Right lobe of liver (tissue), 6 donors: ENCODE measurements at regions not wholly inside any gene's neighbourhood (a gene's known extent, or its start where the extent isn't known, plus 50 kb on each side); places are given as distances from the start of the nearest gene placed in this dataset.

Source experiments
- ATAC-seq, 4 donors: fragments of 200-7000 bp; cut with Tn5 transposase; one replicate each; pipeline ENCODE4 v1.9.1; 2020; ENCODE audit warnings: mild to moderate bottlenecking in 4 of 4, moderate library complexity in 4 of 4
- DNase-seq, 3 donors: peaks; one replicate each; pipeline ENCODE4 v3.0.0-alpha.2; 2020
- H3K27ac ChIP-seq, 3 donors: fragments of 200-600 bp; one replicate each; pipeline ENCODE4 v1.8.0; 2022
- H3K27me3 ChIP-seq, 2 donors: fragments of 200-600 bp; one replicate each; pipeline ENCODE4 v1.8.0; 2022
- H3K36me3 ChIP-seq, 4 donors: fragments of 200-600 bp; sonication (generic) in 1 of 4; one replicate each; pipeline versions ENCODE4 v1.5.1 to v1.8.0; 2017 to 2022; ENCODE audit warnings: control low read depth in 1 of 4
- H3K4me1 ChIP-seq, 4 donors: fragments of 200-600 bp; sonication (generic) in 1 of 4; one replicate each; pipeline versions ENCODE4 v1.5.1 to v1.8.0; 2017 to 2022; ENCODE audit warnings: control low read depth in 1 of 4
- H3K4me3 ChIP-seq, 3 donors: fragments of 200-600 bp; one replicate each; pipeline ENCODE4 v1.8.0; 2022
- H3K9me3 ChIP-seq, 4 donors: fragments of 200-600 bp; sonication (generic) in 1 of 4; one replicate each; pipeline versions ENCODE4 v1.5.1 to v1.8.0; 2017 to 2022; ENCODE audit warnings: control low read depth in 1 of 4
- CTCF ChIP-seq, 4 donors: fragments of 200-600 bp in 3 of 4; fragments of 450-650 bp in 1 of 4; IDR thresholded peaks; one replicate each; pipeline versions ENCODE4 v1.5.1 to v1.8.0; 2016 to 2022; ENCODE audit warnings: antibody characterized with exemption in 4 of 4, mild to moderate bottlenecking in 2 of 4
- POLR2A ChIP-seq: fragments of 450-650 bp; IDR thresholded peaks from one replicate; pipeline ENCODE4 v1.6.1; 2017; ENCODE audit warnings: antibody characterized with exemption, mild to moderate bottlenecking
- WGBS: methylation state at CpG from one replicate; pipeline ENCODE4 v1.1.6; 2018; ENCODE audit warnings: low coverage, low lambda C conversion rate; ENCODE audit not compliant: insufficient coverage; ENCODE audit errors: missing lambda C conversion rate; 5-methylcytosine and 5-hydroxymethylcytosine counted together
- intact Hi-C, 2 donors: fragments of 100-400 bp; cut with DNase I; formaldehyde crosslinking; loops; one replicate each; pipeline versions ENCODE4 v1.11.2 to v1.14.1; 2022
- donor health status: DM: no; HTN: yes; CAD: no.
- donor health status: DM: no; HTN: no; CAD: no.
- donor health status: DM: no; HTN: no; CAD: no.
- donor health status: DM: no; HTN: yes; CAD: no.
- donor health status: DM: no; HTN: yes; CAD: no.

GRCh38 chr2:111702119-111702803 is 181.7 kb downstream of the ANAPC1 start:
- Histone ChIP-seq H3K27ac (no peak overlapping the region), H3K4me3 (no peak overlapping the region), H3K9me3 (no peaks in the 10 kb centered on the region), H3K27me3 (no peaks in the 10 kb centered on the region), H3K4me1 (peaks cover 0 to 25% (median 0%) of the 10 kb centered on the region in 4 donors), H3K36me3 (no peaks in the 10 kb centered on the region)
- intact Hi-C loops = no loop called here
- DNase-seq = peak in 2 of 3 donors; percentile 45 to 66
- TF ChIP-seq POLR2A (no peak), CTCF (IDR thresholded peaks at IDR 0.05) (peak; percentile 68 to 81 (median 74))
- 38% methylated on average over 13 of the region's 14 CpGs for WGBS
- peak; percentile 58 to 68 (median 63) for ATAC-seq

GRCh38 chr2:111702804-111703196 is 181.2 kb downstream of the ANAPC1 start:
- Histone ChIP-seq H3K4me3 (no peak overlapping the region), H3K27me3 (no peaks in the 10 kb centered on the region), H3K9me3 (no peaks in the 10 kb centered on the region), H3K36me3 (no peaks in the 10 kb centered on the region), H3K27ac (no peak overlapping the region), H3K4me1 (peaks cover 0 to 26% (median 0%) of the 10 kb centered on the region in 4 donors)
- intact Hi-C loops = no loop called here
- no peak for ATAC-seq
- no peak for DNase-seq
- WGBS = 50% methylated on average over 4 of the region's 7 CpGs
- no peak for TF ChIP-seq CTCF (IDR thresholded peaks at IDR 0.05)
- no peak for TF ChIP-seq POLR2A

- Histone ChIP-seq H3K27ac (no peak overlapping the region), H3K36me3 (no peaks in the 10 kb centered on the region), H3K4me3 (no peak overlapping the region), H3K27me3 (no peaks in the 10 kb centered on the region), H3K4me1 (peaks cover 0 to 18% (median 0%) of the 10 kb centered on the region in 4 donors), H3K9me3 (no peaks in the 10 kb centered on the region)
- intact Hi-C loops = no loop called here
- 93% methylated on average over 3 of the region's 5 CpGs for WGBS
- DNase-seq (peak in 1 of 3 donors; percentile 18), ATAC-seq (no peak)
- no peak for TF ChIP-seq POLR2A
- no peak for TF ChIP-seq CTCF (IDR thresholded peaks at IDR 0.05)
Measured at GRCh38 chr2:111703759-111704158, 180.2 kb downstream of the ANAPC1 start.

GRCh38 chr2:111704246-111704645 is 179.7 kb downstream of the ANAPC1 start:
- TF ChIP-seq POLR2A (no peak), CTCF (IDR thresholded peaks at IDR 0.05) (no peak)
- ATAC-seq (no peak), DNase-seq (peak in 1 of 3 donors; percentile 28)
- H3K4me3 ChIP-seq = no peak overlapping the region
- H3K9me3 ChIP-seq = no peaks in the 10 kb centered on the region
- no peak overlapping the region for H3K27ac ChIP-seq
- intact Hi-C loops = no loop called here
- H3K36me3 ChIP-seq = no peaks in the 10 kb centered on the region
- no CpG with 5 or more reads among the region's 6 CpGs for WGBS
- no peaks in the 10 kb centered on the region for H3K27me3 ChIP-seq
- peaks cover 0 to 18% (median 0%) of the 10 kb centered on the region in 4 donors for H3K4me1 ChIP-seq
